ENCODE measurements at regions not wholly inside any gene's neighbourhood (a gene's known extent, or its start where the extent isn't known, plus 50 kb on each side); places are given as distances from the start of the nearest gene placed in this dataset.

DNA sequence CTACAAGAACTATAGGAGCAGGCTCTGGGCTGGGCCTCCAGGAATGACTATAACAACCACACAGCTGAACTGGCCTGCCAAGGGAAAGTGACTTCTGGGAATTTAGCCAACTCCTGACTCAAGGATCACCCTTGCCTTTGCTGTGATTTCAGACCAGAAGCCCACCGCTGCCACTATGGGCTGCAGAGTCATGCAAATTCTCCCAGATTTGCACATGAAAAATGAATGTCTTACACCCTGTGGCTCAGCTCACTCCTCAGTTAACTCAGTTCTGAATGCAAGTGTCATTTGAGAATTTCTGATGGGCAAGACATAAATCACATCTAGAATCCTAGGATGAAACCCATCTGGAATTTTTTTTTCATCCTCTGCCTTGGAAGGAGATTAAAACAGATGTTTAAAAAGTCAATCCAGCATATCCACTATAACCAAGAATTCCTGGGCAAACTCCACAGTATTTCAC is 186.5 kb upstream of the BET1 start:
- no peak overlapping the region for H3K9ac ChIP-seq
- no peak for DNase-seq
- CTCF ChIA-PET, result no interaction called here
- TF ChIP-seq NFIC (IDR thresholded peaks at IDR 0.05; ENCODE audit: borderline replicate concordance) (peak; percentile 99), JUND (IDR thresholded peaks at IDR 0.05) (peak; percentile 88), MXI1 (IDR thresholded peaks at IDR 0.05; ENCODE audit: low read depth, low read length) (no peak), YY1 (IDR thresholded peaks at IDR 0.05; ENCODE audit: low read depth) (no peak; the same call in 1 of the 2 replicates), RAD21 (IDR thresholded peaks at IDR 0.05; ENCODE audit: low read length) (no peak), EZH2phosphoT487 (IDR thresholded peaks at IDR 0.05; ENCODE audit: borderline replicate concordance, low read depth) (no peak), EP300 (IDR thresholded peaks at IDR 0.05; ENCODE audit: borderline replicate concordance in 1 of 2, low read depth in 1 of 2, low read length in 1 of 2) (peak; percentile 4 to 94; a peak in 2 of 4 replicates), TEAD4 (IDR thresholded peaks at IDR 0.05; ENCODE audit: borderline replicate concordance, insufficient read depth) (peak; percentile 92), SIN3A (IDR thresholded peaks at IDR 0.05; ENCODE audit: borderline replicate concordance, low read depth, low read length) (no peak), GATA2 (CRISPR knock-in tag; IDR thresholded peaks at IDR 0.05) (no peak), CHD2 (IDR thresholded peaks at IDR 0.05; ENCODE audit: low read length, partially characterized antibody) (no peak), RCOR1 (IDR thresholded peaks at IDR 0.05; ENCODE audit: low read length) (no peak), TAF1 (IDR thresholded peaks at IDR 0.05; ENCODE audit: borderline replicate concordance, low read depth, low read length) (no peak), POLR2AphosphoS5 (IDR thresholded peaks at IDR 0.05; ENCODE audit: low read depth, low read length) (peak; percentile 35; the same call in 1 of the 2 replicates), ELF1 (IDR thresholded peaks at IDR 0.05) (no peak; the same call in 1 of the 2 replicates), RFX5 (IDR thresholded peaks at IDR 0.05; ENCODE audit: low read length) (no peak), FOXM1 (IDR thresholded peaks at IDR 0.05; ENCODE audit: low read depth) (peak; percentile 95), GABPA (IDR thresholded peaks at IDR 0.05; ENCODE audit: low read depth) (no peak; the same call in 1 of the 2 replicates), RXRA (IDR thresholded peaks at IDR 0.05; ENCODE audit: borderline replicate concordance, low read depth) (peak; percentile 84; the same call in 1 of the 2 replicates), NRF1 (IDR thresholded peaks at IDR 0.05; ENCODE audit: low read depth, low read length) (no peak), FOXJ3 (CRISPR knock-in tag; IDR thresholded peaks at IDR 0.05) (no peak), SMC3 (IDR thresholded peaks at IDR 0.05; ENCODE audit: low read depth, low read length) (no peak)
- TF ChIP-seq, protein P1, sequence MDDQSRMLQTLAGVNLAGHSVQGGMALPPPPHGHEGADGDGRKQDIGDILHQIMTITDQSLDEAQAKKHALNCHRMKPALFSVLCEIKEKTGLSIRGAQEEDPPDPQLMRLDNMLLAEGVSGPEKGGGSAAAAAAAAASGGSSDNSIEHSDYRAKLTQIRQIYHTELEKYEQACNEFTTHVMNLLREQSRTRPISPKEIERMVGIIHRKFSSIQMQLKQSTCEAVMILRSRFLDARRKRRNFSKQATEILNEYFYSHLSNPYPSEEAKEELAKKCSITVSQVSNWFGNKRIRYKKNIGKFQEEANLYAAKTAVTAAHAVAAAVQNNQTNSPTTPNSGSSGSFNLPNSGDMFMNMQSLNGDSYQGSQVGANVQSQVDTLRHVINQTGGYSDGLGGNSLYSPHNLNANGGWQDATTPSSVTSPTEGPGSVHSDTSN (IDR thresholded peaks at IDR 0.05), result peak; percentile 98
- TF ChIP-seq, protein P2, sequence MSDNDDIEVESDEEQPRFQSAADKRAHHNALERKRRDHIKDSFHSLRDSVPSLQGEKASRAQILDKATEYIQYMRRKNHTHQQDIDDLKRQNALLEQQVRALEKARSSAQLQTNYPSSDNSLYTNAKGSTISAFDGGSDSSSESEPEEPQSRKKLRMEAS (IDR thresholded peaks at IDR 0.05; ENCODE audit: low read depth), result peak; percentile 78; the same call in 1 of the 2 replicates
- TF ChIP-seq, protein P3, sequence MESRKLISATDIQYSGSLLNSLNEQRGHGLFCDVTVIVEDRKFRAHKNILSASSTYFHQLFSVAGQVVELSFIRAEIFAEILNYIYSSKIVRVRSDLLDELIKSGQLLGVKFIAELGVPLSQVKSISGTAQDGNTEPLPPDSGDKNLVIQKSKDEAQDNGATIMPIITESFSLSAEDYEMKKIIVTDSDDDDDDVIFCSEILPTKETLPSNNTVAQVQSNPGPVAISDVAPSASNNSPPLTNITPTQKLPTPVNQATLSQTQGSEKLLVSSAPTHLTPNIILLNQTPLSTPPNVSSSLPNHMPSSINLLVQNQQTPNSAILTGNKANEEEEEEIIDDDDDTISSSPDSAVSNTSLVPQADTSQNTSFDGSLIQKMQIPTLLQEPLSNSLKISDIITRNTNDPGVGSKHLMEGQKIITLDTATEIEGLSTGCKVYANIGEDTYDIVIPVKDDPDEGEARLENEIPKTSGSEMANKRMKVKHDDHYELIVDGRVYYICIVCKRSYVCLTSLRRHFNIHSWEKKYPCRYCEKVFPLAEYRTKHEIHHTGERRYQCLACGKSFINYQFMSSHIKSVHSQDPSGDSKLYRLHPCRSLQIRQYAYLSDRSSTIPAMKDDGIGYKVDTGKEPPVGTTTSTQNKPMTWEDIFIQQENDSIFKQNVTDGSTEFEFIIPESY (IDR thresholded peaks at IDR 0.05; ENCODE audit: borderline replicate concordance, low read depth), result peak; percentile 73; the same call in 1 of the 2 replicates
- TF ChIP-seq, protein P4, sequence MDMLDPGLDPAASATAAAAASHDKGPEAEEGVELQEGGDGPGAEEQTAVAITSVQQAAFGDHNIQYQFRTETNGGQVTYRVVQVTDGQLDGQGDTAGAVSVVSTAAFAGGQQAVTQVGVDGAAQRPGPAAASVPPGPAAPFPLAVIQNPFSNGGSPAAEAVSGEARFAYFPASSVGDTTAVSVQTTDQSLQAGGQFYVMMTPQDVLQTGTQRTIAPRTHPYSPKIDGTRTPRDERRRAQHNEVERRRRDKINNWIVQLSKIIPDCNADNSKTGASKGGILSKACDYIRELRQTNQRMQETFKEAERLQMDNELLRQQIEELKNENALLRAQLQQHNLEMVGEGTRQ (IDR thresholded peaks at IDR 0.05; ENCODE audit: borderline replicate concordance, low read depth, low read length), result no peak
- TF ChIP-seq, protein P5, sequence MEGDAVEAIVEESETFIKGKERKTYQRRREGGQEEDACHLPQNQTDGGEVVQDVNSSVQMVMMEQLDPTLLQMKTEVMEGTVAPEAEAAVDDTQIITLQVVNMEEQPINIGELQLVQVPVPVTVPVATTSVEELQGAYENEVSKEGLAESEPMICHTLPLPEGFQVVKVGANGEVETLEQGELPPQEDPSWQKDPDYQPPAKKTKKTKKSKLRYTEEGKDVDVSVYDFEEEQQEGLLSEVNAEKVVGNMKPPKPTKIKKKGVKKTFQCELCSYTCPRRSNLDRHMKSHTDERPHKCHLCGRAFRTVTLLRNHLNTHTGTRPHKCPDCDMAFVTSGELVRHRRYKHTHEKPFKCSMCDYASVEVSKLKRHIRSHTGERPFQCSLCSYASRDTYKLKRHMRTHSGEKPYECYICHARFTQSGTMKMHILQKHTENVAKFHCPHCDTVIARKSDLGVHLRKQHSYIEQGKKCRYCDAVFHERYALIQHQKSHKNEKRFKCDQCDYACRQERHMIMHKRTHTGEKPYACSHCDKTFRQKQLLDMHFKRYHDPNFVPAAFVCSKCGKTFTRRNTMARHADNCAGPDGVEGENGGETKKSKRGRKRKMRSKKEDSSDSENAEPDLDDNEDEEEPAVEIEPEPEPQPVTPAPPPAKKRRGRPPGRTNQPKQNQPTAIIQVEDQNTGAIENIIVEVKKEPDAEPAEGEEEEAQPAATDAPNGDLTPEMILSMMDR (IDR thresholded peaks at IDR 0.05), result no peak
- TF ChIP-seq, protein P6, sequence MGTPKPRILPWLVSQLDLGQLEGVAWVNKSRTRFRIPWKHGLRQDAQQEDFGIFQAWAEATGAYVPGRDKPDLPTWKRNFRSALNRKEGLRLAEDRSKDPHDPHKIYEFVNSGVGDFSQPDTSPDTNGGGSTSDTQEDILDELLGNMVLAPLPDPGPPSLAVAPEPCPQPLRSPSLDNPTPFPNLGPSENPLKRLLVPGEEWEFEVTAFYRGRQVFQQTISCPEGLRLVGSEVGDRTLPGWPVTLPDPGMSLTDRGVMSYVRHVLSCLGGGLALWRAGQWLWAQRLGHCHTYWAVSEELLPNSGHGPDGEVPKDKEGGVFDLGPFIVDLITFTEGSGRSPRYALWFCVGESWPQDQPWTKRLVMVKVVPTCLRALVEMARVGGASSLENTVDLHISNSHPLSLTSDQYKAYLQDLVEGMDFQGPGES (IDR thresholded peaks at IDR 0.05; ENCODE audit: low read depth, low read length), result no peak

More for the DNA sequence above, 186.5 kb upstream of the BET1 start:
- 0% methylated on average over 1 of the region's 1 CpG for WGBS (ENCODE audit: low lambda C conversion rate)
- Histone ChIP-seq H3K4me1 (ENCODE audit: control insufficient read depth in 1 of 2, insufficient read depth in 2 of 2, low read depth in 1 of 2, low read length in 1 of 2) (peaks cover 3 to 11% of the 10 kb centered on the region in 2 experiments; a peak in 3 of 4 replicates), H3K4me2 (peak overlapping the region; percentile 1; the same call in 1 of the 2 replicates), H2AFZ (ENCODE audit: low read depth) (no peak overlapping the region), H3K79me2 (ENCODE audit: insufficient read depth) (no peaks in the 10 kb centered on the region), H3K36me3 (replicated peaks in 1 of 2; ENCODE audit: control insufficient read depth in 1 of 2, insufficient read depth in 2 of 2, low read length in 1 of 2) (no peaks in the 10 kb centered on the region), H3K27ac (ENCODE audit: low read depth in 2 of 2, low read length in 1 of 2) (peak overlapping the region; percentile 73; a peak in 3 of 4 replicates), H3K9me3 (no peaks in the 10 kb centered on the region), H4K20me1 (ENCODE audit: insufficient read depth) (no peaks in the 10 kb centered on the region), H3K9me2 (no peaks in the 10 kb centered on the region), H3K27me3 (ENCODE audit: insufficient read depth) (no peaks in the 10 kb centered on the region), H3F3A (replicated peaks; ENCODE audit: insufficient read depth) (peaks cover 21% of the 10 kb centered on the region), H3K4me3 (ENCODE audit: low read depth in 2 of 2, low read length in 1 of 2) (no peak overlapping the region)
- POLR2A ChIA-PET, result no interaction called here

Measured in SK-N-SH (cell line).